Lower leg skin (tissue), 3 donors: ENCODE measurements at regions not wholly inside any gene's neighbourhood (a gene's known extent, or its start where the extent isn't known, plus 50 kb on each side); places are given as distances from the start of the nearest gene placed in this dataset.

Experiments used
- POLR2A ChIP-seq, 2 donors: fragments of 450-650 bp; IDR thresholded peaks; one replicate each; pipeline ENCODE4 v1.6.1; 2016 to 2017; ENCODE audit warnings: antibody characterized with exemption in 2 of 2, mild to moderate bottlenecking in 1 of 2, moderate library complexity in 1 of 2
- TF ChIP-seq, protein P1 (sequence below), 3 donors: fragments of 450-650 bp; IDR thresholded peaks; one replicate each; pipeline ENCODE4 v1.5.1; 2016; ENCODE audit warnings: antibody characterized with exemption in 3 of 3, mild to moderate bottlenecking in 3 of 3, moderate library complexity in 2 of 3

DNA sequence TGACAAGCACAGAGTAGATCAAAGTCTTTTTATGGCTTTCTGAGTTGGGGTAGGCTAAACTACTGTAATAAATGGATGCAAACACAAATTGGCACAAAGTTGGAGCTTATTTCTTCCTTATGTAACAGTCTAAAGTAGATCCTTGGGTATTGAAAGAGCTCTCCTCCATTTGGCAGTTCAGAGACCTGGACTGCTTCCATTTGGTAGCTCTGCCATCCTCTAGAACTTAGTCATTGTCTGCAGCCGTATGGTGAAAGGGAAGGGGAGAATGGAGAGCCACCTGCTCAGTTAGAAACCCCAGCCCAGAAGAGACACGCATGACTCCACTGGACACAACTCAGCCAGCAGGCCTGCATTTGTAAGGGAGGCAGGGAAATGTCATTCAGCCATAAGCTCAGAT, 345.0 kb downstream of the DMAC1 start:
- TF ChIP-seq, protein P1, sequence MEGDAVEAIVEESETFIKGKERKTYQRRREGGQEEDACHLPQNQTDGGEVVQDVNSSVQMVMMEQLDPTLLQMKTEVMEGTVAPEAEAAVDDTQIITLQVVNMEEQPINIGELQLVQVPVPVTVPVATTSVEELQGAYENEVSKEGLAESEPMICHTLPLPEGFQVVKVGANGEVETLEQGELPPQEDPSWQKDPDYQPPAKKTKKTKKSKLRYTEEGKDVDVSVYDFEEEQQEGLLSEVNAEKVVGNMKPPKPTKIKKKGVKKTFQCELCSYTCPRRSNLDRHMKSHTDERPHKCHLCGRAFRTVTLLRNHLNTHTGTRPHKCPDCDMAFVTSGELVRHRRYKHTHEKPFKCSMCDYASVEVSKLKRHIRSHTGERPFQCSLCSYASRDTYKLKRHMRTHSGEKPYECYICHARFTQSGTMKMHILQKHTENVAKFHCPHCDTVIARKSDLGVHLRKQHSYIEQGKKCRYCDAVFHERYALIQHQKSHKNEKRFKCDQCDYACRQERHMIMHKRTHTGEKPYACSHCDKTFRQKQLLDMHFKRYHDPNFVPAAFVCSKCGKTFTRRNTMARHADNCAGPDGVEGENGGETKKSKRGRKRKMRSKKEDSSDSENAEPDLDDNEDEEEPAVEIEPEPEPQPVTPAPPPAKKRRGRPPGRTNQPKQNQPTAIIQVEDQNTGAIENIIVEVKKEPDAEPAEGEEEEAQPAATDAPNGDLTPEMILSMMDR (IDR thresholded peaks at IDR 0.05) = no peak
- no peak for TF ChIP-seq POLR2A (IDR thresholded peaks at IDR 0.05)
